HL-60 (cell line): ENCODE measurements at regions not wholly inside any gene's neighbourhood (a gene's known extent, or its start where the extent isn't known, plus 50 kb on each side); places are given as distances from the start of the nearest gene placed in this dataset.

Experiments
- DNase-seq, 2 experiments: peaks; one replicate each; pipeline ENCODE4 v3.0.0-alpha.2; 2010 to 2020; ENCODE audit warnings: low read depth in 1 of 2, low spot score in 1 of 2
- H3K27ac ChIP-seq: fragments of 250-450 bp; sonication (Bioruptor Pico); replicated peaks from 2 replicates; pipeline ENCODE4 v1.5.1; 2020; ENCODE audit warnings: mild to moderate bottlenecking, moderate library complexity
- H3K27me3 ChIP-seq: fragments of 250-450 bp; sonication (Bioruptor Pico); 2 replicates; pipeline ENCODE4 v1.5.1; 2021; ENCODE audit warnings: mild to moderate bottlenecking, moderate library complexity; ENCODE audit not compliant: insufficient read depth, poor library complexity, severe bottlenecking
- H3K4me3 ChIP-seq: replicated peaks from 2 replicates; pipeline ENCODE4 v1.5.1; 2011; ENCODE audit warnings: mild to moderate bottlenecking, control low read depth, low read length; ENCODE audit not compliant: insufficient read depth
- GABPA ChIP-seq: IDR thresholded peaks from 2 replicates; pipeline ENCODE4 v1.6.1; 2012; ENCODE audit warnings: low read depth
- POLR2AphosphoS5 ChIP-seq: IDR thresholded peaks from 2 replicates; pipeline ENCODE4 v1.6.1; 2012; ENCODE audit warnings: low read depth
- SPI1 ChIP-seq: IDR thresholded peaks from 2 replicates; pipeline ENCODE4 v1.6.1; 2012; ENCODE audit warnings: low read depth, mild to moderate bottlenecking, borderline replicate concordance
- TF ChIP-seq, protein P1 (sequence below): IDR thresholded peaks from 2 replicates; pipeline ENCODE4 v1.6.1; 2012; ENCODE audit warnings: low read depth; ENCODE audit not compliant: insufficient replicate concordance
- TF ChIP-seq, protein P2 (sequence below): IDR thresholded peaks from one replicate; pipeline ENCODE4 v1.5.1; 2011; ENCODE audit warnings: low read length, control low read depth, inconsistent platforms; ENCODE audit not compliant: insufficient read depth

DNA sequence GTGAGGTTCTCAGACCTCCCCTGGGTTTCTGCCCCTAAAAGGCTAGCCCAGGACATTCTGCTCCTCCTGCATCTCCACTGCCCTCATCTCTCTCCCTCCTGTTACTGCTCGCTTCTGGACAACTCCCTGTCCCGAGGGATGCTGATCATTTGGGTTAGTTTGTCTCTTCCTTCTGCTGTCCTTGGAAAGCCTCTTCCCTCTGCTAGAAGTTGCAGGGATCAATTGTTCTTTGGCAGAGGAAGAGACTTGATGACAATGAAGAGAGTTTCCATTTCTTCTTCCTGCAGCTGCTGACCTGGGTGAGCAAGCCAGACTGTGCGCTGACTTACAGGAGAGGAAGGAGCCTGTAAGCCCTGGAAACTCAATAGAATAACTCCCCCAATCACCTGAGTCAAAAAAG is 68.9 kb downstream of the RDH14 start:
- no peak for DNase-seq
- no peak overlapping the region for H3K27ac ChIP-seq
- no peaks in the 10 kb centered on the region for H3K27me3 ChIP-seq
- H3K4me3 ChIP-seq: no peak overlapping the region
- TF ChIP-seq, protein P1, sequence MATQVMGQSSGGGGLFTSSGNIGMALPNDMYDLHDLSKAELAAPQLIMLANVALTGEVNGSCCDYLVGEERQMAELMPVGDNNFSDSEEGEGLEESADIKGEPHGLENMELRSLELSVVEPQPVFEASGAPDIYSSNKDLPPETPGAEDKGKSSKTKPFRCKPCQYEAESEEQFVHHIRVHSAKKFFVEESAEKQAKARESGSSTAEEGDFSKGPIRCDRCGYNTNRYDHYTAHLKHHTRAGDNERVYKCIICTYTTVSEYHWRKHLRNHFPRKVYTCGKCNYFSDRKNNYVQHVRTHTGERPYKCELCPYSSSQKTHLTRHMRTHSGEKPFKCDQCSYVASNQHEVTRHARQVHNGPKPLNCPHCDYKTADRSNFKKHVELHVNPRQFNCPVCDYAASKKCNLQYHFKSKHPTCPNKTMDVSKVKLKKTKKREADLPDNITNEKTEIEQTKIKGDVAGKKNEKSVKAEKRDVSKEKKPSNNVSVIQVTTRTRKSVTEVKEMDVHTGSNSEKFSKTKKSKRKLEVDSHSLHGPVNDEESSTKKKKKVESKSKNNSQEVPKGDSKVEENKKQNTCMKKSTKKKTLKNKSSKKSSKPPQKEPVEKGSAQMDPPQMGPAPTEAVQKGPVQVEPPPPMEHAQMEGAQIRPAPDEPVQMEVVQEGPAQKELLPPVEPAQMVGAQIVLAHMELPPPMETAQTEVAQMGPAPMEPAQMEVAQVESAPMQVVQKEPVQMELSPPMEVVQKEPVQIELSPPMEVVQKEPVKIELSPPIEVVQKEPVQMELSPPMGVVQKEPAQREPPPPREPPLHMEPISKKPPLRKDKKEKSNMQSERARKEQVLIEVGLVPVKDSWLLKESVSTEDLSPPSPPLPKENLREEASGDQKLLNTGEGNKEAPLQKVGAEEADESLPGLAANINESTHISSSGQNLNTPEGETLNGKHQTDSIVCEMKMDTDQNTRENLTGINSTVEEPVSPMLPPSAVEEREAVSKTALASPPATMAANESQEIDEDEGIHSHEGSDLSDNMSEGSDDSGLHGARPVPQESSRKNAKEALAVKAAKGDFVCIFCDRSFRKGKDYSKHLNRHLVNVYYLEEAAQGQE: no peak
- TF ChIP-seq GABPA: no peak
- TF ChIP-seq POLR2AphosphoS5: no peak

GRCh38 chr2:18490901-18491300 is 69.6 kb downstream of the RDH14 start:
- TF ChIP-seq, protein P2, sequence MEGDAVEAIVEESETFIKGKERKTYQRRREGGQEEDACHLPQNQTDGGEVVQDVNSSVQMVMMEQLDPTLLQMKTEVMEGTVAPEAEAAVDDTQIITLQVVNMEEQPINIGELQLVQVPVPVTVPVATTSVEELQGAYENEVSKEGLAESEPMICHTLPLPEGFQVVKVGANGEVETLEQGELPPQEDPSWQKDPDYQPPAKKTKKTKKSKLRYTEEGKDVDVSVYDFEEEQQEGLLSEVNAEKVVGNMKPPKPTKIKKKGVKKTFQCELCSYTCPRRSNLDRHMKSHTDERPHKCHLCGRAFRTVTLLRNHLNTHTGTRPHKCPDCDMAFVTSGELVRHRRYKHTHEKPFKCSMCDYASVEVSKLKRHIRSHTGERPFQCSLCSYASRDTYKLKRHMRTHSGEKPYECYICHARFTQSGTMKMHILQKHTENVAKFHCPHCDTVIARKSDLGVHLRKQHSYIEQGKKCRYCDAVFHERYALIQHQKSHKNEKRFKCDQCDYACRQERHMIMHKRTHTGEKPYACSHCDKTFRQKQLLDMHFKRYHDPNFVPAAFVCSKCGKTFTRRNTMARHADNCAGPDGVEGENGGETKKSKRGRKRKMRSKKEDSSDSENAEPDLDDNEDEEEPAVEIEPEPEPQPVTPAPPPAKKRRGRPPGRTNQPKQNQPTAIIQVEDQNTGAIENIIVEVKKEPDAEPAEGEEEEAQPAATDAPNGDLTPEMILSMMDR: no peak
- no peak for TF ChIP-seq SPI1
- no peak for TF ChIP-seq POLR2AphosphoS5
- Histone ChIP-seq H3K27ac (no peak overlapping the region), H3K4me3 (no peak overlapping the region), H3K27me3 (no peaks in the 10 kb centered on the region)
- no peak for DNase-seq

- Histone ChIP-seq H3K27ac (no peak overlapping the region), H3K27me3 (no peaks in the 10 kb centered on the region), H3K4me3 (no peak overlapping the region)
- no peak for DNase-seq
- no peak for TF ChIP-seq POLR2AphosphoS5
- TF ChIP-seq, protein P1: no peak
Measured at GRCh38 chr2:18487106-18487913, 73.1 kb downstream of the RDH14 start.

DNA sequence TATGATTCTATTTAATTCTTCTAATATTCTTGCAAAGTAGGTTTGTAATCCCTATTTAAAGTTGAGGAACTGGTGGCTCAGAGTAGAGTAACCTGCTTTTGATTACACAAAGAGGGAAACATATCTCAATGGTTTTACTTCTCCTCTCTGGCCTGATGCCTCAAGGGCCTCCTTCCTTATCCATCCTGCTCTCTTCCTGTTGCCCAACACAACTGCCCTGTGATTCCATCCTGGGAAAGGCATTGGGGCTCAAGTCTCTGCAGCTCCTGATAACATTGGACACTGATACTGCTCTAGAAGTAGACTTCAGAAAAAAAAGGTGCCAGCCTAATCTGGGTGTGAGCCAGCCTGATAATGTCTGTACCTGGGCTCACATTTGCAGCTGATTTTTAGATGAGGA is 75.8 kb downstream of the RDH14 start:
- TF ChIP-seq, protein P2: no peak
- TF ChIP-seq GABPA: no peak
- TF ChIP-seq SPI1: no peak
- TF ChIP-seq, protein P1: no peak
- TF ChIP-seq POLR2AphosphoS5: no peak
- Histone ChIP-seq H3K27me3 (no peaks in the 10 kb centered on the region), H3K4me3 (no peak overlapping the region), H3K27ac (no peak overlapping the region)
- no peak for DNase-seq
